OCI-LY3 (cell line): ENCODE measurements at regions not wholly inside any gene's neighbourhood (a gene's known extent, or its start where the extent isn't known, plus 50 kb on each side); places are given as distances from the start of the nearest gene placed in this dataset.

Experiments
- H2AFZ ChIP-seq: fragments of 200-600, 300-600 bp; shearing (Covaris generic); 2 replicates; pipeline ENCODE4 v1.6.0; 2014; ENCODE audit warnings: antibody characterized with exemption, low read depth, low read length
- H3K27ac ChIP-seq: fragments of 200-600, 300-600 bp; sonication (generic); 2 replicates; pipeline ENCODE4 v1.5.1; 2014; ENCODE audit warnings: mild to moderate bottlenecking, low read length, moderate library complexity, mixed read lengths
- H3K27me3 ChIP-seq: fragments of 200-600, 300-600 bp; sonication (generic); 2 replicates; pipeline ENCODE4 v1.6.1; 2014; ENCODE audit warnings: low read depth, low read length, mixed read lengths
- H3K36me3 ChIP-seq: fragments of 200-600, 300-600 bp; sonication (generic); replicated peaks from 2 replicates; pipeline ENCODE3; 2014; ENCODE audit warnings: low read depth, low read length, mixed read lengths
- H3K4me1 ChIP-seq: fragments of 300-600, 200-600 bp; sonication (generic); 2 replicates; pipeline ENCODE4 v1.6.1; 2014; ENCODE audit warnings: low read length, mixed read lengths
- H3K4me2 ChIP-seq: fragments of 200-600, 300-600 bp; sonication (generic); 2 replicates; pipeline ENCODE4 v1.6.1; 2014; ENCODE audit warnings: low read length, mixed read lengths
- H3K4me3 ChIP-seq: fragments of 300-600, 200-600 bp; sonication (generic); 2 replicates; pipeline ENCODE4 v1.5.1; 2014; ENCODE audit warnings: antibody characterized with exemption, mild to moderate bottlenecking, low read length, moderate library complexity
- H3K79me2 ChIP-seq: fragments of 300-600, 200-600 bp; shearing (Covaris generic); 2 replicates; pipeline ENCODE4 v1.6.1; 2014; ENCODE audit warnings: mild to moderate bottlenecking, low read length, mixed read lengths
- H3K9ac ChIP-seq: fragments of 300-600, 200-600 bp; shearing (Covaris generic); 2 replicates; pipeline ENCODE4 v1.6.0; 2014; ENCODE audit warnings: mild to moderate bottlenecking, low read length, moderate library complexity
- H3K9me3 ChIP-seq: fragments of 200-600, 300-600 bp; shearing (Covaris generic); 2 replicates; pipeline ENCODE4 v1.6.1; 2014; ENCODE audit warnings: low read length, mixed read lengths; ENCODE audit not compliant: insufficient read depth
- H4K20me1 ChIP-seq: fragments of 200-600, 300-600 bp; sonication (generic); 2 replicates; pipeline ENCODE4 v1.6.1; 2016; ENCODE audit warnings: low read length, mixed read lengths; ENCODE audit not compliant: insufficient read depth
- CTCF ChIP-seq: fragments of 200-600, 300-600 bp; sonication (generic); IDR thresholded peaks from 2 replicates; pipeline ENCODE4 v1.5.1; 2014; ENCODE audit warnings: antibody characterized with exemption, low read length, low read depth
- EZH2phosphoT487 ChIP-seq: fragments of 200-600 bp; shearing (Covaris generic); IDR thresholded peaks from 2 replicates; pipeline ENCODE4 v1.6.1; 2018; ENCODE audit warnings: antibody characterized with exemption, mixed run types, low read depth

GRCh38 chr18:71707400-71707799 lies 836.7 kb downstream of the CBLN2 start:
- TF ChIP-seq EZH2phosphoT487 (no peak), CTCF (no peak)
- H3K27ac ChIP-seq = peak overlapping the region; percentile 90
- H3K4me3 ChIP-seq = peak overlapping the region; percentile 36
- peaks cover 37% of the 10 kb centered on the region for H3K4me1 ChIP-seq
- no peak overlapping the region; the same call in 1 of the 2 replicates for H2AFZ ChIP-seq
- H3K27me3 ChIP-seq = no peaks in the 10 kb centered on the region
- H4K20me1 ChIP-seq = no peaks in the 10 kb centered on the region
- H3K4me2 ChIP-seq = peak overlapping the region; percentile 63
- H3K36me3 ChIP-seq = peaks cover 52% of the 10 kb centered on the region
- peak overlapping the region; percentile 41; the same call in 1 of the 2 replicates for H3K9ac ChIP-seq
- H3K79me2 ChIP-seq = no peaks in the 10 kb centered on the region
- H3K9me3 ChIP-seq = peaks cover 40% of the 10 kb centered on the region; the same call in 1 of the 2 replicates

DNA sequence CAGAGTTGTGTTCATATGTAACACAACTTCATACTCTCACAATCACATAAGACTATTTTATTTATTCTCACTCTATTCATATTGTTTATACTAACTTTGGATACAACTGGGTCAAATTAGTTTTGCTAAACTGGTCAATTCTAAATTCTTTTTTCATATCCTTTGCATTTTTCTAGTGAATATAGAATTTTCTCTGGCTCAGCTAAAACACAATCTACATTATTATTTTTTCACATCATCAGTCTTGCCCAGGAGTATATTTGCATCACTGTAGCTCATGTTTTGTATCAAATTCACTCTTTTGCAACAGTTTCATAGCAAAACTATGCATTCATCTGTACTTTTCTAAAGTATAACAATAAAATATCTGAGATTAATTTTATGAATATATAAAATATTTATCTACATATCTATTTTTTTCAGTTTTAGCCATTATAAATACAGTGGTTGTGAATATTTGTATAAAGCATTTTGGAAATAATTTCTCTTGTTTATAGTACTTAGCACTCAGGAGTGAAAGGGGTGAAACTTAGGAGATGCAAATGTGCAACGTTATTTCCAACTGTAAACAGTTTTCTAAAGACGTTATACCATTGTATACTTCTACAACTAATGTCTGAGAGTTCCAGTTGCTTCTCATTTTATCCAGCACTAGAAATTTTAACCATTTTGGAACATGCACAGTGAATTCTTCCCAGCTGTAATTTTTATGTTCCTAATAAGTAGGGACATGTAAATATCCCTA lies 854.6 kb downstream of the CBLN2 start:
- no peaks in the 10 kb centered on the region for H3K79me2 ChIP-seq

GRCh38 chr18:71682591-71682990 lies 861.6 kb downstream of the CBLN2 start:
- H3K9me3 ChIP-seq = peaks cover 20% of the 10 kb centered on the region; the same call in 1 of the 2 replicates
- H3K4me3 ChIP-seq = no peak overlapping the region

More for the DNA sequence above, 854.6 kb downstream of the CBLN2 start:
- TF ChIP-seq EZH2phosphoT487 = no peak
- no peak for TF ChIP-seq CTCF
- Histone ChIP-seq H2AFZ (0 out of 2 replicates have a peak overlapping the region, but pooled peaks have one; percentile 5), H3K27ac (no peak overlapping the region), H3K27me3 (no peaks in the 10 kb centered on the region), H3K9ac (no peak overlapping the region), H3K4me1 (no peaks in the 10 kb centered on the region), H3K4me3 (no peak overlapping the region), H4K20me1 (no peaks in the 10 kb centered on the region), H3K4me2 (no peak overlapping the region), H3K9me3 (peaks cover 2% of the 10 kb centered on the region; the same call in 1 of the 2 replicates), H3K36me3 (peaks cover under 1% of the 10 kb centered on the region)

More at GRCh38 chr18:71682591-71682990, 861.6 kb downstream of the CBLN2 start:
- H3K36me3 ChIP-seq = peaks cover 9% of the 10 kb centered on the region
- no peak overlapping the region for H3K27ac ChIP-seq
- H3K4me2 ChIP-seq = no peak overlapping the region
- no peak overlapping the region for H2AFZ ChIP-seq
- TF ChIP-seq EZH2phosphoT487 (no peak), CTCF (no peak)
- H3K4me1 ChIP-seq = no peaks in the 10 kb centered on the region
- H3K79me2 ChIP-seq = no peaks in the 10 kb centered on the region
- no peaks in the 10 kb centered on the region for H3K27me3 ChIP-seq
- no peak overlapping the region for H3K9ac ChIP-seq
- H4K20me1 ChIP-seq = no peaks in the 10 kb centered on the region
